NCI-H1436 treated with DMSO at 0.1 percent for 48 hours (cell line): ENCODE measurements at regions not wholly inside any gene's neighbourhood (a gene's known extent, or its start where the extent isn't known, plus 50 kb on each side); places are given as distances from the start of the nearest gene placed in this dataset.
"Not testable (repeated sequence)": the region's sequence is repeated elsewhere in the genome, so short reads cannot be mapped to it uniquely, and the experiment has no call there.

ENCODE experiments used
- DNase-seq: peaks from one replicate; lab custom pipeline; 2025; lab: John Stamatoyannopoulos, UW

GRCh38 chr9:94033383-94033782, 50.9 kb upstream of the PTPDC1 start:
- no peak for DNase-seq

- no peak for DNase-seq
These were observed 52.3 kb upstream of the PTPDC1 start for GRCh38 chr9:94031946-94032345.

- no peak for DNase-seq
These were observed 52.9 kb upstream of the PTPDC1 start for GRCh38 chr9:94031380-94031779.

- peak; percentile 47 for DNase-seq
These were observed 53.7 kb upstream of the PTPDC1 start for GRCh38 chr9:94030318-94031179.

GRCh38 chr9:94029932-94030317, 54.3 kb upstream of the PTPDC1 start:
- DNase-seq, result no peak

- no peak for DNase-seq
These were observed 57.4 kb upstream of the PTPDC1 start for GRCh38 chr9:94026816-94027215.

GRCh38 chr9:94022476-94022875, 61.8 kb upstream of the PTPDC1 start:
- not testable (repeated sequence) for DNase-seq

GRCh38 chr9:94020836-94021235, 63.4 kb upstream of the PTPDC1 start:
- DNase-seq, result not testable (repeated sequence)

- DNase-seq, result no peak
These were observed 63.5 kb upstream of the BARX1 start for GRCh38 chr9:94018628-94019027.

GRCh38 chr9:94017939-94018531, 62.9 kb upstream of the BARX1 start:
- no peak for DNase-seq

- DNase-seq, result no peak
These were observed 61.6 kb upstream of the BARX1 start for GRCh38 chr9:94016744-94017143.

- DNase-seq, result peak; percentile 77
These were observed 59.8 kb upstream of the BARX1 start for GRCh38 chr9:94014920-94015319.

- DNase-seq, result no peak
These were observed 59.0 kb upstream of the BARX1 start for GRCh38 chr9:94014066-94014654.

- no peak for DNase-seq
These were observed 55.9 kb upstream of the BARX1 start for GRCh38 chr9:94010980-94011533.

GRCh38 chr9:94005272-94005901, 50.2 kb upstream of the BARX1 start:
- no peak for DNase-seq
